ENCODE measurements at regions not wholly inside any gene's neighbourhood (a gene's known extent, or its start where the extent isn't known, plus 50 kb on each side); places are given as distances from the start of the nearest gene placed in this dataset.

- Histone ChIP-seq H3K36me3 (ENCODE audit: control insufficient read depth in 1 of 2, insufficient read depth in 2 of 2, low read depth in 1 of 2, low read length in 2 of 2) (no peaks in the 10 kb centered on the region), H2BK120ac (ENCODE audit: low read depth, low read length) (no peak overlapping the region), H3K79me1 (replicated peaks; ENCODE audit: low read length, poor library complexity, severe bottlenecking) (no peaks in the 10 kb centered on the region), H3K9me3 (ENCODE audit: control insufficient read depth, low read length) (no peaks in the 10 kb centered on the region), H3K4me2 (ENCODE audit: low read length, poor library complexity, severe bottlenecking) (no peak overlapping the region), H3K4me3 (ENCODE audit: insufficient read depth in 1 of 2, low read depth in 1 of 2, low read length in 2 of 2) (no peak overlapping the region), H2BK15ac (ENCODE audit: low read depth, poor library complexity, severe bottlenecking) (no peak overlapping the region), H3K23ac (ENCODE audit: low read length in 2 of 2) (no peak overlapping the region), H2BK12ac (ENCODE audit: low read length in 2 of 2) (no peak overlapping the region), H3K4me1 (ENCODE audit: control insufficient read depth, insufficient read depth, low read depth, low read length) (no peaks in the 10 kb centered on the region), H2AFZ (ENCODE audit: low read depth, low read length) (no peak overlapping the region), H3K27ac (ENCODE audit: low read length, poor library complexity, severe bottlenecking) (no peak overlapping the region), H2BK5ac (ENCODE audit: low read depth, low read length, poor library complexity, severe bottlenecking) (no peak overlapping the region), H3K4ac (ENCODE audit: low read depth in 1 of 2, low read length in 2 of 2) (no peak overlapping the region), H3K18ac (ENCODE audit: low read depth in 1 of 2, low read length in 2 of 2) (no peak overlapping the region), H3K27me3 (ENCODE audit: control insufficient read depth in 1 of 2, insufficient read depth in 1 of 2, low read length in 2 of 2) (no peaks in the 10 kb centered on the region), H2AK5ac (ENCODE audit: low read length, severe bottlenecking) (no peak overlapping the region), H4K8ac (ENCODE audit: low read length) (no peak overlapping the region), H3K14ac (ENCODE audit: low read length in 2 of 2) (no peak overlapping the region), H4K91ac (ENCODE audit: low read length) (no peak overlapping the region), H3K9ac (ENCODE audit: low read length) (no peak overlapping the region)
- DNase-seq: no peak
- no CpG with 5 or more reads among the region's 2 CpGs for WGBS
These were observed 400.0 kb upstream of the PKN2 start for GRCh38 chr1:88284066-88284465.

GRCh38 chr1:88284666-88285366, 399.3 kb upstream of the PKN2 start:
- WGBS: 73% methylated on average over 3 of the region's 4 CpGs
- Histone ChIP-seq H3K9ac (ENCODE audit: low read length) (no peak overlapping the region), H4K91ac (ENCODE audit: low read length) (no peak overlapping the region), H3K27ac (ENCODE audit: low read length, poor library complexity, severe bottlenecking) (no peak overlapping the region), H3K79me1 (replicated peaks; ENCODE audit: low read length, poor library complexity, severe bottlenecking) (no peaks in the 10 kb centered on the region), H2BK15ac (ENCODE audit: low read depth, poor library complexity, severe bottlenecking) (no peak overlapping the region), H3K18ac (ENCODE audit: low read depth in 1 of 2, low read length in 2 of 2) (no peak overlapping the region), H3K14ac (ENCODE audit: low read length in 2 of 2) (no peak overlapping the region), H3K23ac (ENCODE audit: low read length in 2 of 2) (no peak overlapping the region), H3K4me3 (ENCODE audit: insufficient read depth in 1 of 2, low read depth in 1 of 2, low read length in 2 of 2) (no peak overlapping the region), H3K4ac (ENCODE audit: low read depth in 1 of 2, low read length in 2 of 2) (no peak overlapping the region), H3K4me1 (ENCODE audit: control insufficient read depth, insufficient read depth, low read depth, low read length) (no peaks in the 10 kb centered on the region), H3K36me3 (ENCODE audit: control insufficient read depth in 1 of 2, insufficient read depth in 2 of 2, low read depth in 1 of 2, low read length in 2 of 2) (no peaks in the 10 kb centered on the region), H4K8ac (ENCODE audit: low read length) (no peak overlapping the region), H2AK5ac (ENCODE audit: low read length, severe bottlenecking) (no peak overlapping the region), H3K9me3 (ENCODE audit: control insufficient read depth, low read length) (no peaks in the 10 kb centered on the region), H2BK5ac (ENCODE audit: low read depth, low read length, poor library complexity, severe bottlenecking) (no peak overlapping the region), H2BK12ac (ENCODE audit: low read length in 2 of 2) (no peak overlapping the region), H3K27me3 (ENCODE audit: control insufficient read depth in 1 of 2, insufficient read depth in 1 of 2, low read length in 2 of 2) (no peaks in the 10 kb centered on the region), H2BK120ac (ENCODE audit: low read depth, low read length) (no peak overlapping the region), H2AFZ (ENCODE audit: low read depth, low read length) (no peak overlapping the region), H3K4me2 (ENCODE audit: low read length, poor library complexity, severe bottlenecking) (no peak overlapping the region)
- no peak for DNase-seq

GRCh38 chr1:88286716-88287115, 397.4 kb upstream of the PKN2 start:
- Histone ChIP-seq H3K9me3 (ENCODE audit: control insufficient read depth, low read length) (no peaks in the 10 kb centered on the region), H2BK15ac (ENCODE audit: low read depth, poor library complexity, severe bottlenecking) (no peak overlapping the region), H4K8ac (ENCODE audit: low read length) (no peak overlapping the region), H3K27me3 (ENCODE audit: control insufficient read depth in 1 of 2, insufficient read depth in 1 of 2, low read length in 2 of 2) (no peaks in the 10 kb centered on the region), H2AFZ (ENCODE audit: low read depth, low read length) (no peak overlapping the region), H3K27ac (ENCODE audit: low read length, poor library complexity, severe bottlenecking) (no peak overlapping the region), H3K79me1 (replicated peaks; ENCODE audit: low read length, poor library complexity, severe bottlenecking) (no peaks in the 10 kb centered on the region), H3K4me3 (ENCODE audit: insufficient read depth in 1 of 2, low read depth in 1 of 2, low read length in 2 of 2) (no peak overlapping the region), H3K9ac (ENCODE audit: low read length) (no peak overlapping the region), H2AK5ac (ENCODE audit: low read length, severe bottlenecking) (no peak overlapping the region), H2BK12ac (ENCODE audit: low read length in 2 of 2) (no peak overlapping the region), H3K36me3 (ENCODE audit: control insufficient read depth in 1 of 2, insufficient read depth in 2 of 2, low read depth in 1 of 2, low read length in 2 of 2) (no peaks in the 10 kb centered on the region), H3K4me1 (ENCODE audit: control insufficient read depth, insufficient read depth, low read depth, low read length) (no peaks in the 10 kb centered on the region), H4K91ac (ENCODE audit: low read length) (no peak overlapping the region), H3K4me2 (ENCODE audit: low read length, poor library complexity, severe bottlenecking) (no peak overlapping the region), H3K23ac (ENCODE audit: low read length in 2 of 2) (no peak overlapping the region), H3K18ac (ENCODE audit: low read depth in 1 of 2, low read length in 2 of 2) (no peak overlapping the region), H3K4ac (ENCODE audit: low read depth in 1 of 2, low read length in 2 of 2) (no peak overlapping the region), H2BK120ac (ENCODE audit: low read depth, low read length) (no peak overlapping the region), H2BK5ac (ENCODE audit: low read depth, low read length, poor library complexity, severe bottlenecking) (no peak overlapping the region), H3K14ac (ENCODE audit: low read length in 2 of 2) (no peak overlapping the region)
- 92% methylated on average over 1 of the region's 1 CpG for WGBS
- no peak for DNase-seq

GRCh38 chr1:88288571-88288970, 395.5 kb upstream of the PKN2 start:
- Histone ChIP-seq H2BK120ac (ENCODE audit: low read depth, low read length) (no peak overlapping the region), H3K79me1 (replicated peaks; ENCODE audit: low read length, poor library complexity, severe bottlenecking) (no peaks in the 10 kb centered on the region), H3K4me3 (ENCODE audit: insufficient read depth in 1 of 2, low read depth in 1 of 2, low read length in 2 of 2) (no peak overlapping the region), H3K9ac (ENCODE audit: low read length) (no peak overlapping the region), H2AFZ (ENCODE audit: low read depth, low read length) (no peak overlapping the region), H3K18ac (ENCODE audit: low read depth in 1 of 2, low read length in 2 of 2) (no peak overlapping the region), H2BK15ac (ENCODE audit: low read depth, poor library complexity, severe bottlenecking) (no peak overlapping the region), H2BK12ac (ENCODE audit: low read length in 2 of 2) (no peak overlapping the region), H3K36me3 (ENCODE audit: control insufficient read depth in 1 of 2, insufficient read depth in 2 of 2, low read depth in 1 of 2, low read length in 2 of 2) (no peaks in the 10 kb centered on the region), H4K8ac (ENCODE audit: low read length) (no peak overlapping the region), H3K27me3 (ENCODE audit: control insufficient read depth in 1 of 2, insufficient read depth in 1 of 2, low read length in 2 of 2) (no peaks in the 10 kb centered on the region), H3K23ac (ENCODE audit: low read length in 2 of 2) (no peak overlapping the region), H2AK5ac (ENCODE audit: low read length, severe bottlenecking) (no peak overlapping the region), H3K4ac (ENCODE audit: low read depth in 1 of 2, low read length in 2 of 2) (no peak overlapping the region), H4K91ac (ENCODE audit: low read length) (no peak overlapping the region), H3K9me3 (ENCODE audit: control insufficient read depth, low read length) (no peaks in the 10 kb centered on the region), H2BK5ac (ENCODE audit: low read depth, low read length, poor library complexity, severe bottlenecking) (no peak overlapping the region), H3K14ac (ENCODE audit: low read length in 2 of 2) (no peak overlapping the region), H3K4me1 (ENCODE audit: control insufficient read depth, insufficient read depth, low read depth, low read length) (no peaks in the 10 kb centered on the region), H3K27ac (ENCODE audit: low read length, poor library complexity, severe bottlenecking) (no peak overlapping the region), H3K4me2 (ENCODE audit: low read length, poor library complexity, severe bottlenecking) (no peak overlapping the region)
- DNase-seq: no peak
- 43% methylated on average over 1 of the region's 2 CpGs for WGBS
